HG02884 (cell line): ENCODE measurements at regions not wholly inside any gene's neighbourhood (a gene's known extent, or its start where the extent isn't known, plus 50 kb on each side); places are given as distances from the start of the nearest gene placed in this dataset.
"Not testable (repeated sequence)": the region's sequence is repeated elsewhere in the genome, so short reads cannot be mapped to it uniquely, and the experiment has no call there.

Source experiments
- ATAC-seq: cut with Tn5 transposase; IDR thresholded peaks from one replicate; pipeline ENCODE4 v1.9.1; 2021; ENCODE audit warnings: mild to moderate bottlenecking, moderate library complexity; ENCODE audit not compliant: unreplicated experiment

GRCh38 chr5:6321078-6321477, 57.3 kb downstream of the MED10 start:
- ATAC-seq, result no peak

- no peak for ATAC-seq
Observed at GRCh38 chr5:6319116-6319515, 59.2 kb downstream of the MED10 start.

GRCh38 chr5:6317116-6317798, 61.1 kb downstream of the MED10 start:
- ATAC-seq, result no peak

- ATAC-seq, result no peak
Observed at GRCh38 chr5:6315580-6315979, 62.8 kb downstream of the MED10 start.

- no peak for ATAC-seq
Observed at GRCh38 chr5:6311568-6312501, 66.5 kb downstream of the MED10 start.

- ATAC-seq, result no peak
Observed at GRCh38 chr5:6309949-6310348, 68.4 kb downstream of the MED10 start.

- no peak for ATAC-seq
Observed at GRCh38 chr5:6308683-6309082, 69.7 kb downstream of the MED10 start.

- no peak for ATAC-seq
Observed at GRCh38 chr5:6307304-6307703, 71.0 kb downstream of the MED10 start.

GRCh38 chr5:6305853-6306252, 72.5 kb downstream of the MED10 start:
- ATAC-seq, result no peak

- ATAC-seq, result no peak
Observed at GRCh38 chr5:6302684-6303083, 75.7 kb downstream of the MED10 start.

- ATAC-seq, result no peak
Observed at GRCh38 chr5:6302075-6302474, 76.3 kb downstream of the MED10 start.

- no peak for ATAC-seq
Observed at GRCh38 chr5:6296524-6296923, 81.8 kb downstream of the MED10 start.

GRCh38 chr5:6291961-6292360, 86.4 kb downstream of the MED10 start:
- ATAC-seq, result no peak

- ATAC-seq, result no peak
Observed at GRCh38 chr5:6289239-6289638, 89.1 kb downstream of the MED10 start.

GRCh38 chr5:6287176-6287575, 91.2 kb downstream of the MED10 start:
- no peak for ATAC-seq

- no peak for ATAC-seq
Observed at GRCh38 chr5:6286404-6286803, 91.9 kb downstream of the MED10 start.

- ATAC-seq, result not testable (repeated sequence)
Observed at GRCh38 chr5:6284491-6284890, 93.9 kb downstream of the MED10 start.

- ATAC-seq, result no peak
Observed at GRCh38 chr5:6282352-6282751, 96.0 kb downstream of the MED10 start.

GRCh38 chr5:6281818-6282217, 96.5 kb downstream of the MED10 start:
- ATAC-seq, result no peak

- no peak for ATAC-seq
Observed at GRCh38 chr5:6280425-6281100, 97.8 kb downstream of the MED10 start.

GRCh38 chr5:6279607-6280006, 98.7 kb downstream of the MED10 start:
- ATAC-seq, result no peak
